HG03025 (cell line): ENCODE measurements at regions not wholly inside any gene's neighbourhood (a gene's known extent, or its start where the extent isn't known, plus 50 kb on each side); places are given as distances from the start of the nearest gene placed in this dataset.

ENCODE experiments used
- ATAC-seq: cut with Tn5 transposase; IDR thresholded peaks from one replicate; pipeline ENCODE4 v1.9.1; 2021; ENCODE audit warnings: mild to moderate bottlenecking, moderate library complexity; ENCODE audit not compliant: unreplicated experiment, low FRiP score

- no peak for ATAC-seq
Observed at GRCh38 chr1:188194916-188195315, 1366.2 kb downstream of the PLA2G4A start.

- ATAC-seq = no peak
Observed at GRCh38 chr1:188218289-188218688, 1389.5 kb downstream of the PLA2G4A start.

- no peak for ATAC-seq
Observed at GRCh38 chr1:188220051-188220450, 1391.3 kb downstream of the PLA2G4A start.

- ATAC-seq = no peak
Observed at GRCh38 chr1:188224263-188224662, 1395.5 kb downstream of the PLA2G4A start.

- no peak for ATAC-seq
Observed at GRCh38 chr1:188225975-188226374, 1397.2 kb downstream of the PLA2G4A start.

GRCh38 chr1:188228623-188229022 lies 1399.9 kb downstream of the PLA2G4A start:
- ATAC-seq = no peak

- ATAC-seq = no peak
Observed at GRCh38 chr1:188237573-188238348, 1409.0 kb downstream of the PLA2G4A start.

GRCh38 chr1:188240772-188241406 lies 1412.1 kb downstream of the PLA2G4A start:
- ATAC-seq = no peak

- ATAC-seq = no peak
Observed at GRCh38 chr1:188241629-188242028, 1412.9 kb downstream of the PLA2G4A start.

GRCh38 chr1:188243456-188243855 lies 1414.7 kb downstream of the PLA2G4A start:
- ATAC-seq = no peak

- no peak for ATAC-seq
Observed at GRCh38 chr1:188244681-188245080, 1415.9 kb downstream of the PLA2G4A start.

GRCh38 chr1:188247255-188247654 lies 1418.5 kb downstream of the PLA2G4A start:
- no peak for ATAC-seq

- no peak for ATAC-seq
Observed at GRCh38 chr1:188249811-188250210, 1421.1 kb downstream of the PLA2G4A start.

GRCh38 chr1:188251036-188251435 lies 1422.3 kb downstream of the PLA2G4A start:
- ATAC-seq = no peak

GRCh38 chr1:188261849-188262248 lies 1433.1 kb downstream of the PLA2G4A start:
- ATAC-seq = no peak

- no peak for ATAC-seq
Observed at GRCh38 chr1:188269956-188270355, 1441.2 kb downstream of the PLA2G4A start.

GRCh38 chr1:188270497-188270896 lies 1441.7 kb downstream of the PLA2G4A start:
- ATAC-seq = no peak

GRCh38 chr1:188277771-188278170 lies 1449.0 kb downstream of the PLA2G4A start:
- ATAC-seq = no peak

- no peak for ATAC-seq
Observed at GRCh38 chr1:188281921-188282320, 1453.2 kb downstream of the PLA2G4A start.

- no peak for ATAC-seq
Observed at GRCh38 chr1:188295157-188295556, 1466.4 kb downstream of the PLA2G4A start.

GRCh38 chr1:188302746-188303145 lies 1474.0 kb downstream of the PLA2G4A start:
- no peak for ATAC-seq

GRCh38 chr1:188314557-188315137 lies 1485.9 kb downstream of the PLA2G4A start:
- ATAC-seq = no peak
